Progenitor cell of endocrine pancreas (in vitro differentiated cells): ENCODE measurements at regions not wholly inside any gene's neighbourhood (a gene's known extent, or its start where the extent isn't known, plus 50 kb on each side); places are given as distances from the start of the nearest gene placed in this dataset.

ENCODE experiments used
- DNase-seq: peaks from one replicate; pipeline ENCODE4 v3.0.0; 2021; ENCODE audit warnings: low spot score; ENCODE audit not compliant: unreplicated experiment
- H3K27ac Mint-ChIP-seq: 2 replicates; pipeline ENCODE4 v1.8.0; 2021; ENCODE audit warnings: mild to moderate bottlenecking, moderate library complexity, mixed read lengths
- H3K27me3 Mint-ChIP-seq: 2 replicates; pipeline ENCODE4 v1.8.0; 2021; ENCODE audit warnings: mixed read lengths
- H3K36me3 Mint-ChIP-seq: 2 replicates; pipeline ENCODE4 v1.8.0; 2022; ENCODE audit warnings: mixed read lengths; ENCODE audit not compliant: insufficient read depth
- H3K4me1 Mint-ChIP-seq: 2 replicates; pipeline ENCODE4 v1.8.0; 2021; ENCODE audit warnings: low read depth, mixed read lengths
- H3K4me3 Mint-ChIP-seq: 2 replicates; pipeline ENCODE4 v1.8.0; 2021; ENCODE audit warnings: low read depth, mild to moderate bottlenecking, moderate library complexity, mixed read lengths
- H3K9me3 Mint-ChIP-seq: 2 replicates; pipeline ENCODE4 v1.8.0; 2021; ENCODE audit warnings: low read depth, mixed read lengths
- TF ChIP-seq, protein P1 (sequence below): fragments of 200-600 bp; sonication (generic); IDR thresholded peaks from one replicate; pipeline ENCODE4 v1.5.0; 2021; ENCODE audit warnings: antibody characterized with exemption, mild to moderate bottlenecking; ENCODE audit not compliant: unreplicated experiment

GRCh38 chr4:31974490-31975002 lies 1254.4 kb downstream of the PCDH7 start:
- Mint-ChIP-seq H3K4me3 (no peak overlapping the region), H3K9me3 (peaks cover 9% of the 10 kb centered on the region), H3K4me1 (no peaks in the 10 kb centered on the region), H3K27me3 (no peaks in the 10 kb centered on the region), H3K27ac (no peak overlapping the region), H3K36me3 (no peaks in the 10 kb centered on the region)
- TF ChIP-seq, protein P1, sequence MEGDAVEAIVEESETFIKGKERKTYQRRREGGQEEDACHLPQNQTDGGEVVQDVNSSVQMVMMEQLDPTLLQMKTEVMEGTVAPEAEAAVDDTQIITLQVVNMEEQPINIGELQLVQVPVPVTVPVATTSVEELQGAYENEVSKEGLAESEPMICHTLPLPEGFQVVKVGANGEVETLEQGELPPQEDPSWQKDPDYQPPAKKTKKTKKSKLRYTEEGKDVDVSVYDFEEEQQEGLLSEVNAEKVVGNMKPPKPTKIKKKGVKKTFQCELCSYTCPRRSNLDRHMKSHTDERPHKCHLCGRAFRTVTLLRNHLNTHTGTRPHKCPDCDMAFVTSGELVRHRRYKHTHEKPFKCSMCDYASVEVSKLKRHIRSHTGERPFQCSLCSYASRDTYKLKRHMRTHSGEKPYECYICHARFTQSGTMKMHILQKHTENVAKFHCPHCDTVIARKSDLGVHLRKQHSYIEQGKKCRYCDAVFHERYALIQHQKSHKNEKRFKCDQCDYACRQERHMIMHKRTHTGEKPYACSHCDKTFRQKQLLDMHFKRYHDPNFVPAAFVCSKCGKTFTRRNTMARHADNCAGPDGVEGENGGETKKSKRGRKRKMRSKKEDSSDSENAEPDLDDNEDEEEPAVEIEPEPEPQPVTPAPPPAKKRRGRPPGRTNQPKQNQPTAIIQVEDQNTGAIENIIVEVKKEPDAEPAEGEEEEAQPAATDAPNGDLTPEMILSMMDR, result no peak
- no peak for DNase-seq

DNA sequence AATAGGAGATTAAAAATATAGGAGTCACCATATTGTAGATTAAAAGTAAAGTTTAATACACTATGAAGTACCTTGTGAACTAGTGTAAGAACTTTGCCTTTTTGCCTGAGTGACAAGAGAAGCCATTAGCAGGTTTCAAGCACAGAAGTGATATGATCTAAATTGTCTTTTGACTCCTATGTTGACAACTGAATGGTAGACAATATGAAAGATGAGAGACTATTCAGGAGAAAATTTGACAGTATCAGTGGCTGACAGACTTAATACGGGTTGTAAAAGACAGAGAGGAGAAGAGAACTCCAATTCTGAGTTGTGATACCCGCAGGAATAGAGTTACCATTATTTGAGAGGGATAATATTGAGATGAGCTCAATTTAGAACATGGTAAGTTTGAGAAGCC lies 1259.8 kb downstream of the PCDH7 start:
- Mint-ChIP-seq H3K27ac (no peak overlapping the region), H3K4me1 (no peaks in the 10 kb centered on the region), H3K36me3 (no peaks in the 10 kb centered on the region), H3K9me3 (peaks cover 9% of the 10 kb centered on the region), H3K27me3 (no peaks in the 10 kb centered on the region), H3K4me3 (no peak overlapping the region)
- TF ChIP-seq, protein P1, result no peak
- DNase-seq, result no peak

DNA sequence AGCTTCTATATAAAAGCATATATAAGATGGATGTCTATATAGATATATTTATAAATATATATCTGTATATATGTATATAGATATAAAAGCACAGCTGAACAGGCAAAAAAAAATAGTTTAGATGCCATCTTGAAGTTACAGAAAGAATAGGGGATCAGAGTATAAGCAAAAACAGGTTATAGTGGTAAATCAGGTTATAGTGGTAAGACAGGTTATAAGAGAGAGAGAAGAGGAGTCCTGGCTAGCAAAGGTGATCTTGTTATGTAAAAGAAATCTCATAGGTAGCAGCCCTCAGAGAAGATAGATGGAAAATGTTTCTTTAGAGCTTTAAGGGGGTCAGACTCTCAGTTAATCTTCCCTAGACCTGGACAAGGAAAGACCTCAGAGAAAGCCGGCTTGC lies 1263.1 kb downstream of the PCDH7 start:
- no peak for DNase-seq

GRCh38 chr4:31983677-31984076 lies 1263.5 kb downstream of the PCDH7 start:
- Mint-ChIP-seq H3K4me1 (no peaks in the 10 kb centered on the region), H3K4me3 (no peak overlapping the region), H3K27ac (no peak overlapping the region), H3K27me3 (no peaks in the 10 kb centered on the region), H3K36me3 (no peaks in the 10 kb centered on the region), H3K9me3 (peaks cover 4% of the 10 kb centered on the region)
- TF ChIP-seq, protein P1, result no peak
- no peak for DNase-seq

More for the DNA sequence above, 1263.1 kb downstream of the PCDH7 start:
- Mint-ChIP-seq H3K27ac (no peak overlapping the region), H3K4me1 (no peaks in the 10 kb centered on the region), H3K9me3 (peaks cover 6% of the 10 kb centered on the region), H3K27me3 (no peaks in the 10 kb centered on the region), H3K4me3 (no peak overlapping the region), H3K36me3 (no peaks in the 10 kb centered on the region)
- TF ChIP-seq, protein P1, result no peak

DNA sequence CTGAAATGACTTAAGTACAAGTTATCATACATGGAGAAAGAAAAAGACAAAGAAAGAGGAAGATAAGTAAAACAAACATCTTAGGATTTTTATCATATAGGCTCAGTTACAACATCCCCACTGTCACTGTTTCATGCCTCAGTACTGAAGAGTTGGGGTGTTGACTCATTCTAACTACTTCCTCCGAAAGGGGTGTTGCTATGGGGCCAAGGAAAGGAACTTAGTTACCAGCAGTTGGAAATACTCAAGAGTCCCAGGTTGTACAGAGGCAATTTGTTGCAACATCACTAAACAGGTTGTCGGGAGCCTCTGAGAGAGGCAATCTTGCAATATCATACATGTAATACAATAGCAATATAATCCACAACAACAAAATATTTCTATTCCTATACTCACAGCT lies 1264.7 kb downstream of the PCDH7 start:
- TF ChIP-seq, protein P1, result no peak
- Mint-ChIP-seq H3K4me3 (no peak overlapping the region), H3K9me3 (no peaks in the 10 kb centered on the region), H3K27ac (no peak overlapping the region), H3K4me1 (no peaks in the 10 kb centered on the region), H3K36me3 (no peaks in the 10 kb centered on the region), H3K27me3 (no peaks in the 10 kb centered on the region)
- no peak for DNase-seq
